TTC549 (cell line): ENCODE measurements at regions not wholly inside any gene's neighbourhood (a gene's known extent, or its start where the extent isn't known, plus 50 kb on each side); places are given as distances from the start of the nearest gene placed in this dataset.
"Not testable (repeated sequence)": the region's sequence is repeated elsewhere in the genome, so short reads cannot be mapped to it uniquely, and the experiment has no call there.

Experiments
- FAIRE-seq: peaks from 2 replicates; lab custom pipeline; 2012; peaks lifted over from hg19 to GRCh38; lab: Jason Lieb, UNC

- FAIRE-seq, result no peak
Observed at GRCh38 chr1:233790121-233790520, 114.4 kb upstream of the SLC35F3 start.

- peak; percentile 95 for FAIRE-seq
Observed at GRCh38 chr1:233790662-233791371, 113.7 kb upstream of the SLC35F3 start.

- no peak for FAIRE-seq
Observed at GRCh38 chr1:233791372-233791703, 113.1 kb upstream of the SLC35F3 start.

GRCh38 chr1:233791721-233792120, 112.8 kb upstream of the SLC35F3 start:
- FAIRE-seq, result no peak

- FAIRE-seq, result no peak
Observed at GRCh38 chr1:233794863-233795262, 109.6 kb upstream of the SLC35F3 start.

GRCh38 chr1:233796146-233796783, 108.2 kb upstream of the SLC35F3 start:
- FAIRE-seq, result no peak

GRCh38 chr1:233802611-233803010, 101.9 kb upstream of the SLC35F3 start:
- no peak for FAIRE-seq

GRCh38 chr1:233805786-233806185, 98.7 kb upstream of the SLC35F3 start:
- FAIRE-seq, result no peak

- FAIRE-seq, result no peak
Observed at GRCh38 chr1:233815357-233815756, 89.1 kb upstream of the SLC35F3 start.

- FAIRE-seq, result no peak
Observed at GRCh38 chr1:233815865-233816264, 88.6 kb upstream of the SLC35F3 start.

- FAIRE-seq, result no peak
Observed at GRCh38 chr1:233816348-233816747, 88.1 kb upstream of the SLC35F3 start.

- no peak for FAIRE-seq
Observed at GRCh38 chr1:233819042-233819441, 85.4 kb upstream of the SLC35F3 start.

GRCh38 chr1:233824179-233824578, 80.3 kb upstream of the SLC35F3 start:
- FAIRE-seq, result not testable (repeated sequence)

- not testable (repeated sequence) for FAIRE-seq
Observed at GRCh38 chr1:233827937-233828336, 76.5 kb upstream of the SLC35F3 start.

- peak; percentile 78 for FAIRE-seq
Observed at GRCh38 chr1:233828480-233828879, 76.0 kb upstream of the SLC35F3 start.

GRCh38 chr1:233834609-233835008, 69.9 kb upstream of the SLC35F3 start:
- FAIRE-seq, result peak; percentile 94

GRCh38 chr1:233838207-233838606, 66.3 kb upstream of the SLC35F3 start:
- not testable (repeated sequence) for FAIRE-seq

GRCh38 chr1:233843525-233844204, 60.8 kb upstream of the SLC35F3 start:
- FAIRE-seq, result no peak

GRCh38 chr1:233844275-233844674, 60.2 kb upstream of the SLC35F3 start:
- no peak for FAIRE-seq

- FAIRE-seq, result no peak
Observed at GRCh38 chr1:233844692-233845091, 59.8 kb upstream of the SLC35F3 start.
